GM10266 (cell line): ENCODE measurements at regions not wholly inside any gene's neighbourhood (a gene's known extent, or its start where the extent isn't known, plus 50 kb on each side); places are given as distances from the start of the nearest gene placed in this dataset.

Experiments used
- DNase-seq: peaks from one replicate; pipeline ENCODE4 v3.0.0; 2012; ENCODE audit errors: extremely low spot score
- CTCF ChIP-seq: IDR thresholded peaks from 2 replicates; pipeline ENCODE4 v1.5.1; 2012; ENCODE audit warnings: mild to moderate bottlenecking, low read depth; ENCODE audit not compliant: control insufficient read depth, insufficient read depth; ENCODE audit errors: missing control alignments

- TF ChIP-seq CTCF: no peak
- DNase-seq: no peak
Observed at GRCh38 chr17:33732116-33732515, 439.0 kb upstream of the ASIC2 start.

- TF ChIP-seq CTCF: no peak
- no peak for DNase-seq
Observed at GRCh38 chr17:33739714-33740113, 446.6 kb upstream of the ASIC2 start.

- no peak for DNase-seq
- no peak for TF ChIP-seq CTCF
Observed at GRCh38 chr17:33745047-33745760, 452.1 kb upstream of the ASIC2 start.

- TF ChIP-seq CTCF: no peak
Observed at GRCh38 chr17:33749171-33749570, 456.1 kb upstream of the ASIC2 start.

GRCh38 chr17:33750943-33751701 is 458.0 kb upstream of the ASIC2 start:
- TF ChIP-seq CTCF: peak; percentile 88
- DNase-seq: peak; percentile 55

More at GRCh38 chr17:33749171-33749570, 456.1 kb upstream of the ASIC2 start:
- DNase-seq: no peak

- no peak for DNase-seq
Observed at GRCh38 chr17:33751702-33752065, 458.6 kb upstream of the ASIC2 start.

More at GRCh38 chr17:33751702-33752065, 458.6 kb upstream of the ASIC2 start:
- no peak for TF ChIP-seq CTCF
